Pancreas (tissue), 10 donors: ENCODE measurements at regions not wholly inside any gene's neighbourhood (a gene's known extent, or its start where the extent isn't known, plus 50 kb on each side); places are given as distances from the start of the nearest gene placed in this dataset.

Experiments used
- ATAC-seq, 4 donors: fragments of 200-7000 bp; cut with Tn5 transposase; one replicate each; pipeline versions ENCODE4 v1.8.0 to v1.9.1; 2020; ENCODE audit warnings: mild to moderate bottlenecking in 4 of 4, moderate library complexity in 4 of 4
- DNase-seq, 6 donors: peaks; one replicate each; pipeline ENCODE4 v3.0.0-alpha.2; 2020
- FAIRE-seq: peaks from 2 replicates; lab custom pipeline; 2012; peaks lifted over from hg19 to GRCh38; lab: Jason Lieb, UNC
- H3K27ac ChIP-seq, 4 donors: fragments of 200-600 bp; sonication (generic); 1 replicate in 3 of 4; 2 replicates in 1 of 4; pipeline versions ENCODE4 v1.5.0 to v1.8.0; 2020
- H3K27me3 ChIP-seq, 4 donors: fragments of 200-600 bp; one replicate each; pipeline ENCODE4 v1.8.0; 2021
- H3K36me3 ChIP-seq, 3 donors: fragments of 200-600 bp; sonication (generic) in 1 of 3; one replicate each; pipeline versions ENCODE4 v1.5.0 to v1.8.0; 2020 to 2021
- H3K4me1 ChIP-seq, 3 donors: fragments of 200-600 bp; one replicate each; pipeline ENCODE4 v1.8.0; 2021
- H3K4me3 ChIP-seq, 4 donors: fragments of 200-600 bp; sonication (generic) in 2 of 4; one replicate each; pipeline versions ENCODE4 v1.5.0 to v1.8.0; 2020 to 2021
- H3K9me3 ChIP-seq, 4 donors: fragments of 200-600 bp; one replicate each; pipeline ENCODE4 v1.8.0; 2021
- WGBS, 2 donors: extraction: QIAGEN DNeasy Blood & Tissue Kit; methylation state at CpG; one replicate each; pipeline ENCODE4 v1.1.7; 2013; 5-methylcytosine and 5-hydroxymethylcytosine counted together
- intact Hi-C, 3 donors: fragments of 100-400 bp; cut with DNase I; formaldehyde crosslinking; loops; one replicate each; pipeline versions ENCODE4 v1.11.1 to v1.14.2; 2022
- TF ChIP-seq, protein P1 (sequence below), 4 donors: fragments of 200-600 bp; sonication (generic) in 3 of 4; IDR thresholded peaks; one replicate each; pipeline versions ENCODE4 v1.5.0 to v1.8.0; 2021; ENCODE audit warnings: antibody characterized with exemption in 4 of 4
- donor health status: healthy with polysubstance abuse.
- donor health status: DM: no; HTN: no; CAD: no; lungs with moderate emphysema.
- donor health status: DM: no; HTN: no; CAD: no.
- donor health status: control.
- donor health status: control.
- donor health status: Bipolar disorder and iron deficiency.
- donor health status: DM: yes; HTN: yes; CAD: no.
- donor health status: DM: no; HTN: no; CAD: no.
- donor health status: DM: no; HTN: no; CAD: no.
- donor health status: DM: yes; HTN: yes; CAD: no.

DNA sequence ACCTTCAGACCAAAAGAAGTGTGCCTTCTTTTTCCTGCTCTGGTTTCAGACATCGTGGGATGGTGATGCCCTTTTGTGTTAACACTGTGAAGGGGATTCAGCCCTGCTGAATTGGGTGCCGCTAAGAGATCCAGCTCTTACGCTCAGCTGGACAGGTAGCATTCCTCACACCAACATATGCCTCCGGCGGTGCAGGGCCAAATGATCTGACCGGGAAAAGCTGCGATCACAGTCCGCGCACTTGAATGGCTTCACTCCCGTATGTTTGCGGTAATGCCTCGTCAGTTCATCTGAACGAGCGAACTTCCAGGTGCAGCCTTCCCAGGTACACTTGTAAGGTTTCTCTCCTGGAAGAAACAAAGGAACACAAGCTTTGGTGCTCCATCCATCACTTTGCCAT, 438.9 kb downstream of the KLF12 start:
- TF ChIP-seq, protein P1, sequence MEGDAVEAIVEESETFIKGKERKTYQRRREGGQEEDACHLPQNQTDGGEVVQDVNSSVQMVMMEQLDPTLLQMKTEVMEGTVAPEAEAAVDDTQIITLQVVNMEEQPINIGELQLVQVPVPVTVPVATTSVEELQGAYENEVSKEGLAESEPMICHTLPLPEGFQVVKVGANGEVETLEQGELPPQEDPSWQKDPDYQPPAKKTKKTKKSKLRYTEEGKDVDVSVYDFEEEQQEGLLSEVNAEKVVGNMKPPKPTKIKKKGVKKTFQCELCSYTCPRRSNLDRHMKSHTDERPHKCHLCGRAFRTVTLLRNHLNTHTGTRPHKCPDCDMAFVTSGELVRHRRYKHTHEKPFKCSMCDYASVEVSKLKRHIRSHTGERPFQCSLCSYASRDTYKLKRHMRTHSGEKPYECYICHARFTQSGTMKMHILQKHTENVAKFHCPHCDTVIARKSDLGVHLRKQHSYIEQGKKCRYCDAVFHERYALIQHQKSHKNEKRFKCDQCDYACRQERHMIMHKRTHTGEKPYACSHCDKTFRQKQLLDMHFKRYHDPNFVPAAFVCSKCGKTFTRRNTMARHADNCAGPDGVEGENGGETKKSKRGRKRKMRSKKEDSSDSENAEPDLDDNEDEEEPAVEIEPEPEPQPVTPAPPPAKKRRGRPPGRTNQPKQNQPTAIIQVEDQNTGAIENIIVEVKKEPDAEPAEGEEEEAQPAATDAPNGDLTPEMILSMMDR (IDR thresholded peaks at IDR 0.05): no peak
- DNase-seq: no peak
- H3K4me1 ChIP-seq: no peaks in the 10 kb centered on the region
- H3K27ac ChIP-seq: no peak overlapping the region
- intact Hi-C loops: no loop called here
- no peak for ATAC-seq
- no peaks in the 10 kb centered on the region for H3K27me3 ChIP-seq
- FAIRE-seq: no peak
- H3K9me3 ChIP-seq: no peaks in the 10 kb centered on the region
- WGBS, 2 donors: 95 to 97% methylated on average over 14 of the region's 14 CpGs
- no peaks in the 10 kb centered on the region for H3K36me3 ChIP-seq
- H3K4me3 ChIP-seq: no peak overlapping the region

DNA sequence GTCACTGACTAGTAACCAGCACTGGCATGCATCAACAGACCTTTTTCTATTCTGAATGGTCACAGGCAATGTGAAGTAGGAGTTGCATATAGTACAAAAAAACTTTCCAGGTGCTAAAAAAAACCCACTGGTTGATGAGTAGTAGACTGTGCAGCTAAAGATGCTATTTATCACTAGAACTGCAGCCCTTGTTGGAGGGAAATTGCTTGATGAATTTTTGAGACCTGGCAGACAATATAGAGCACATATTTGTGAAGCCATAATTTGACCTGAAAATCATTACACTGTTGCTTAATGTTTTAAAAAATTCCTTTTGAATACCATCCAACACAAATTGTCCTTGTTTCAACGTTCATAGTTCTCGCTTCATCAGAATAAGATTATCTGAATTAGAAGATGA, 441.0 kb downstream of the KLF12 start:
- no peaks in the 10 kb centered on the region for H3K36me3 ChIP-seq
- FAIRE-seq (no peak), ATAC-seq (no peak), DNase-seq (no peak)
- H3K4me1 ChIP-seq: no peaks in the 10 kb centered on the region
- H3K27me3 ChIP-seq: no peaks in the 10 kb centered on the region
- TF ChIP-seq, protein P1 (IDR thresholded peaks at IDR 0.05): no peak
- no peak overlapping the region for H3K4me3 ChIP-seq
- intact Hi-C loops: no loop called here
- H3K27ac ChIP-seq: no peak overlapping the region
- no peaks in the 10 kb centered on the region for H3K9me3 ChIP-seq
- 51 to 58% methylated on average over 2 of the region's 2 CpGs for WGBS, 2 donors

DNA sequence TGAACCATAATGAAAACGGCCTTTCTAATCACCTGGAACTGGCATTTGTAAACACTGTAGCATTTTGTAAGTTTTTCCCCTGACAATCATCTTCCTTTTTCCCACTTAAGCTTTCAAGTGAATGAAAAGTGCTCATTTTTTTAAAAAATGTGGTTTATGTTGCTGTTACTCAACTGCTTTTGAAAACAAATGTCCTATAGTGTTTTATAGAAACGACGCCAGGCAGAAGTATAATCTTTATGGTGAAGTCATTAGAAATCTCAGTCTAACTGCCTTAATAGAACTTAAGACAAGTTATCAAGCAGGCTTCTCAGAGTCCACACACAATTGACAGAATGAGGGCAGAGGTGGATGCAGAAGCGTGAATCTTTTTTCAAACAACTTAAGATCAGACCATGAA, 442.3 kb downstream of the KLF12 start:
- no peak overlapping the region for H3K27ac ChIP-seq
- H3K9me3 ChIP-seq: no peaks in the 10 kb centered on the region
- FAIRE-seq (no peak), ATAC-seq (no peak), DNase-seq (no peak)
- TF ChIP-seq, protein P1 (IDR thresholded peaks at IDR 0.05): no peak
- intact Hi-C loops: no loop called here
- WGBS, 2 donors: 63 to 70% methylated on average over 4 of the region's 4 CpGs
- H3K4me3 ChIP-seq: no peak overlapping the region
- no peaks in the 10 kb centered on the region for H3K27me3 ChIP-seq
- no peaks in the 10 kb centered on the region for H3K36me3 ChIP-seq
- H3K4me1 ChIP-seq: no peaks in the 10 kb centered on the region

DNA sequence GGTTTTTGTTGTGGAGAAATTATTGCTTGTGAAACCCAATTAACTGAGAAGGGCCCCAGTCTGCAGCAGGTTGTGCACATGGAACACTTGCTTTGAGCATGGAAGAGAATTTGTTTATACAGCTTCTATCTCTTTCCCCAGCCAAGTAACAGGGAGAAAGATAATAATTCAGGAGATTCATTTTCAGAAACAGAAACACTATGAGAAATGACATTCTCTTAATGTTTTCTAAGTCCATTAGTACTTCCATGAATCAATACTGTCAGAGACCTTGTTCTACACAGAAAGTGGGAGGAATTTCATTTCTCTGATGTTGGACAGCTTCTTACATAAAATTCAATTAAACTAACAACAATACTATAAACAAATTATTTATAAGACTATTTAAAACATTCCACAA, 446.3 kb downstream of the KLF12 start:
- TF ChIP-seq, protein P1 (IDR thresholded peaks at IDR 0.05): no peak
- Histone ChIP-seq H3K27me3 (no peaks in the 10 kb centered on the region), H3K36me3 (no peaks in the 10 kb centered on the region), H3K27ac (no peak overlapping the region), H3K4me3 (no peak overlapping the region), H3K9me3 (no peaks in the 10 kb centered on the region), H3K4me1 (no peaks in the 10 kb centered on the region)
- intact Hi-C loops: no loop called here
- FAIRE-seq: no peak
- DNase-seq: no peak
- ATAC-seq: no peak

DNA sequence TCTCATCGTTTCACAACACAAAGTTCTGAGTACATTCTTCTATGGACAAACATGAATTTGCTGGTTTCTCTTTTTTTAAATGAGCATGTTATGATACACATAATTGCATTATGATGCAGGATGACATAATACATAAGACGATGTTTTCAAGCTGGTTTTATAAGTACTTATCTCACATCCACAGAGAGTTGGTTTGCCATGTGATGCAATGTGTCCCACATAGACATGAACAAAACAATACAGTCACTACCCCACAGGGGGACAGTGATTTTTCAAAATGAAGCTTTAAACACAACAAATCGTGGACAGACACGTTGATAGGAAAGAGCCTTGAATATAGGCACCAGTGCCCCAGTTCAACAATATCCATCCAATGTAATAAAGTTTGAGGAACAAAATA, 447.1 kb downstream of the KLF12 start:
- WGBS, 2 donors: 86 to 90% methylated on average over 4 of the region's 4 CpGs
- FAIRE-seq: no peak

More for the DNA sequence above, 447.1 kb downstream of the KLF12 start:
- TF ChIP-seq, protein P1 (IDR thresholded peaks at IDR 0.05): no peak
- H3K4me3 ChIP-seq: no peak overlapping the region
- H3K36me3 ChIP-seq: no peaks in the 10 kb centered on the region
- H3K9me3 ChIP-seq: no peaks in the 10 kb centered on the region
- H3K27me3 ChIP-seq: no peaks in the 10 kb centered on the region
- ATAC-seq: no peak
- no peak overlapping the region for H3K27ac ChIP-seq
- intact Hi-C loops: no loop called here
- no peak for DNase-seq
- H3K4me1 ChIP-seq: no peaks in the 10 kb centered on the region
